Activated CD4-positive, alpha-beta memory T cell treated with anti-CD3 and anti-CD28 coated beads, Interleukin-2, amount 10 ng/mL, durations not matched to agents 7 days and 5 days (primary cell): ENCODE measurements at regions not wholly inside any gene's neighbourhood (a gene's known extent, or its start where the extent isn't known, plus 50 kb on each side); places are given as distances from the start of the nearest gene placed in this dataset.
"Not testable (repeated sequence)": the region's sequence is repeated elsewhere in the genome, so short reads cannot be mapped to it uniquely, and the experiment has no call there.

Experiments used
- CTCF ChIA-PET: fragments of 350-600 bp; sonication (Branson Sonifier 250); formaldehyde crosslinking; loops from one replicate; lab custom pipeline; 2021; ENCODE audit warnings: antibody characterized with exemption, inconsistent platforms; lab: Charles Lee
- POLR2A ChIA-PET: fragments of 350-600 bp; sonication (Branson Sonifier 250); formaldehyde crosslinking; loops from one replicate; lab custom pipeline; 2021; ENCODE audit warnings: antibody characterized with exemption; lab: Charles Lee
- DNase-seq: peaks from one replicate; pipeline ENCODE4 v3.0.0-alpha.2; 2020
- H3K27ac Mint-ChIP-seq: one replicate; pipeline ENCODE4 v1.8.0; 2021; ENCODE audit warnings: mild to moderate bottlenecking, mixed read lengths
- H3K27me3 Mint-ChIP-seq: one replicate; pipeline ENCODE4 v1.8.0; 2021; ENCODE audit warnings: mixed read lengths
- H3K36me3 Mint-ChIP-seq: one replicate; pipeline ENCODE4 v1.8.0; 2021; ENCODE audit warnings: low read depth, mixed read lengths
- H3K4me1 Mint-ChIP-seq: one replicate; pipeline ENCODE4 v1.8.0; 2021; ENCODE audit warnings: mixed read lengths
- H3K4me3 Mint-ChIP-seq: one replicate; pipeline ENCODE4 v1.8.0; 2021; ENCODE audit warnings: mild to moderate bottlenecking, mixed read lengths
- H3K9me3 Mint-ChIP-seq: one replicate; pipeline ENCODE4 v1.8.0; 2021; ENCODE audit warnings: mixed read lengths

GRCh38 chr2:53342248-53342647 lies 425.4 kb upstream of the CHAC2 start:
- Mint-ChIP-seq H3K27me3 (no peaks in the 10 kb centered on the region), H3K9me3 (no peaks in the 10 kb centered on the region)

GRCh38 chr2:53334610-53335009 lies 433.0 kb upstream of the CHAC2 start:
- POLR2A ChIA-PET: no interaction called here
- DNase-seq: no peak
- CTCF ChIA-PET: no interaction called here
- no peaks in the 10 kb centered on the region for H3K4me1 Mint-ChIP-seq
- H3K36me3 Mint-ChIP-seq: no peaks in the 10 kb centered on the region
- no peak overlapping the region for H3K4me3 Mint-ChIP-seq
- H3K27me3 Mint-ChIP-seq: no peaks in the 10 kb centered on the region
- H3K27ac Mint-ChIP-seq: no peak overlapping the region
- no peaks in the 10 kb centered on the region for H3K9me3 Mint-ChIP-seq

More at GRCh38 chr2:53342248-53342647, 425.4 kb upstream of the CHAC2 start:
- POLR2A ChIA-PET: no interaction called here
- H3K36me3 Mint-ChIP-seq: no peaks in the 10 kb centered on the region
- no peak overlapping the region for H3K27ac Mint-ChIP-seq
- H3K4me3 Mint-ChIP-seq: no peak overlapping the region
- H3K4me1 Mint-ChIP-seq: no peaks in the 10 kb centered on the region
- CTCF ChIA-PET: no interaction called here
- DNase-seq: no peak

GRCh38 chr2:53331667-53332066 lies 435.9 kb upstream of the CHAC2 start:
- ChIA-PET POLR2A (no interaction called here), CTCF (no interaction called here)
- DNase-seq: no peak
- H3K27me3 Mint-ChIP-seq: no peaks in the 10 kb centered on the region
- H3K27ac Mint-ChIP-seq: no peak overlapping the region
- H3K4me3 Mint-ChIP-seq: no peak overlapping the region
- H3K4me1 Mint-ChIP-seq: no peaks in the 10 kb centered on the region
- H3K9me3 Mint-ChIP-seq: no peaks in the 10 kb centered on the region
- no peaks in the 10 kb centered on the region for H3K36me3 Mint-ChIP-seq

- Mint-ChIP-seq H3K27me3 (no peaks in the 10 kb centered on the region), H3K4me1 (no peaks in the 10 kb centered on the region), H3K27ac (no peak overlapping the region), H3K4me3 (no peak overlapping the region), H3K9me3 (no peaks in the 10 kb centered on the region), H3K36me3 (no peaks in the 10 kb centered on the region)
- no peak for DNase-seq
- POLR2A ChIA-PET: no interaction called here
- CTCF ChIA-PET: no interaction called here
These were observed 449.7 kb upstream of the CHAC2 start for GRCh38 chr2:53317861-53318260.

GRCh38 chr2:53315149-53315548 lies 452.5 kb upstream of the CHAC2 start:
- Mint-ChIP-seq H3K27me3 (no peaks in the 10 kb centered on the region), H3K9me3 (no peaks in the 10 kb centered on the region), H3K36me3 (no peaks in the 10 kb centered on the region), H3K27ac (no peak overlapping the region), H3K4me3 (no peak overlapping the region), H3K4me1 (no peaks in the 10 kb centered on the region)
- ChIA-PET POLR2A (no interaction called here), CTCF (no interaction called here)
- no peak for DNase-seq

- Mint-ChIP-seq H3K36me3 (no peaks in the 10 kb centered on the region), H3K9me3 (no peaks in the 10 kb centered on the region), H3K4me3 (no peak overlapping the region), H3K27me3 (no peaks in the 10 kb centered on the region), H3K4me1 (no peaks in the 10 kb centered on the region), H3K27ac (no peak overlapping the region)
- ChIA-PET POLR2A (no interaction called here), CTCF (no interaction called here)
- DNase-seq: no peak
These were observed 452.9 kb upstream of the CHAC2 start for GRCh38 chr2:53314718-53315117.

- H3K36me3 Mint-ChIP-seq, H3K27ac Mint-ChIP-seq, CTCF ChIA-PET, H3K27me3 Mint-ChIP-seq, POLR2A ChIA-PET, H3K4me3 Mint-ChIP-seq, DNase-seq, H3K4me1 Mint-ChIP-seq, H3K9me3 Mint-ChIP-seq: not testable (repeated sequence)
These were observed 454.0 kb upstream of the CHAC2 start for GRCh38 chr2:53313644-53314043.

- ChIA-PET POLR2A (no interaction called here), CTCF (no interaction called here)
- no peak overlapping the region for H3K27ac Mint-ChIP-seq
- no peaks in the 10 kb centered on the region for H3K9me3 Mint-ChIP-seq
- H3K4me1 Mint-ChIP-seq: no peaks in the 10 kb centered on the region
- no peaks in the 10 kb centered on the region for H3K27me3 Mint-ChIP-seq
- no peaks in the 10 kb centered on the region for H3K36me3 Mint-ChIP-seq
- no peak for DNase-seq
- H3K4me3 Mint-ChIP-seq: no peak overlapping the region
These were observed 454.9 kb upstream of the CHAC2 start for GRCh38 chr2:53312721-53313120.

GRCh38 chr2:53312181-53312580 lies 455.4 kb upstream of the CHAC2 start:
- H3K9me3 Mint-ChIP-seq: no peaks in the 10 kb centered on the region
- ChIA-PET CTCF (no interaction called here), POLR2A (no interaction called here)
- no peak overlapping the region for H3K27ac Mint-ChIP-seq
- no peak for DNase-seq
- no peaks in the 10 kb centered on the region for H3K36me3 Mint-ChIP-seq
- H3K4me3 Mint-ChIP-seq: no peak overlapping the region
- no peaks in the 10 kb centered on the region for H3K27me3 Mint-ChIP-seq
- no peaks in the 10 kb centered on the region for H3K4me1 Mint-ChIP-seq

- DNase-seq: no peak
- Mint-ChIP-seq H3K4me3 (no peak overlapping the region), H3K36me3 (no peaks in the 10 kb centered on the region), H3K27me3 (no peaks in the 10 kb centered on the region), H3K9me3 (no peaks in the 10 kb centered on the region), H3K27ac (no peak overlapping the region), H3K4me1 (no peaks in the 10 kb centered on the region)
- CTCF ChIA-PET: no interaction called here
- POLR2A ChIA-PET: no interaction called here
These were observed 464.5 kb upstream of the CHAC2 start for GRCh38 chr2:53303012-53303578.

GRCh38 chr2:53302455-53302854 lies 465.1 kb upstream of the CHAC2 start:
- no peaks in the 10 kb centered on the region for H3K4me1 Mint-ChIP-seq

GRCh38 chr2:53289309-53290006 lies 478.1 kb upstream of the CHAC2 start:
- DNase-seq: no peak
- Mint-ChIP-seq H3K9me3 (no peaks in the 10 kb centered on the region), H3K27me3 (no peaks in the 10 kb centered on the region), H3K4me1 (no peaks in the 10 kb centered on the region), H3K36me3 (no peaks in the 10 kb centered on the region), H3K27ac (no peak overlapping the region), H3K4me3 (no peak overlapping the region)
- ChIA-PET CTCF (no interaction called here), POLR2A (no interaction called here)

More at GRCh38 chr2:53302455-53302854, 465.1 kb upstream of the CHAC2 start:
- no peaks in the 10 kb centered on the region for H3K27me3 Mint-ChIP-seq
- no peak overlapping the region for H3K27ac Mint-ChIP-seq
- ChIA-PET CTCF (no interaction called here), POLR2A (no interaction called here)
- no peaks in the 10 kb centered on the region for H3K36me3 Mint-ChIP-seq
- no peaks in the 10 kb centered on the region for H3K9me3 Mint-ChIP-seq
- no peak for DNase-seq
- H3K4me3 Mint-ChIP-seq: no peak overlapping the region

- no peak for DNase-seq
- Mint-ChIP-seq H3K4me3 (no peak overlapping the region), H3K4me1 (no peaks in the 10 kb centered on the region), H3K27ac (no peak overlapping the region), H3K9me3 (no peaks in the 10 kb centered on the region), H3K27me3 (no peaks in the 10 kb centered on the region), H3K36me3 (no peaks in the 10 kb centered on the region)
- POLR2A ChIA-PET: no interaction called here
- CTCF ChIA-PET: no interaction called here
These were observed 481.3 kb upstream of the CHAC2 start for GRCh38 chr2:53286345-53286744.

- Mint-ChIP-seq H3K27me3 (no peaks in the 10 kb centered on the region), H3K4me3 (no peak overlapping the region), H3K36me3 (no peaks in the 10 kb centered on the region), H3K27ac (no peak overlapping the region), H3K9me3 (no peaks in the 10 kb centered on the region), H3K4me1 (no peaks in the 10 kb centered on the region)
- CTCF ChIA-PET: no interaction called here
- no peak for DNase-seq
- POLR2A ChIA-PET: no interaction called here
These were observed 491.9 kb upstream of the CHAC2 start for GRCh38 chr2:53275743-53276142.
